Fibroblast of villous mesenchyme (primary cell): ENCODE measurements at regions not wholly inside any gene's neighbourhood (a gene's known extent, or its start where the extent isn't known, plus 50 kb on each side); places are given as distances from the start of the nearest gene placed in this dataset.
"Not testable (repeated sequence)": the region's sequence is repeated elsewhere in the genome, so short reads cannot be mapped to it uniquely, and the experiment has no call there.

Experiments used
- DNase-seq: peaks from one replicate; pipeline ENCODE4 v3.0.0-alpha.2; 2010; ENCODE audit warnings: low read depth
- H3K4me3 ChIP-seq: 2 replicates; pipeline ENCODE4 v1.5.1; 2011; ENCODE audit warnings: low read depth, mild to moderate bottlenecking, low read length
- CTCF ChIP-seq: IDR thresholded peaks from 2 replicates; pipeline ENCODE4 v1.5.1; 2012; ENCODE audit warnings: low read depth, mild to moderate bottlenecking, low read length; ENCODE audit not compliant: insufficient read depth

GRCh38 chr1:29798699-29799566 lies 562.6 kb downstream of the PTPRU start:
- no peak for TF ChIP-seq CTCF
- no peak overlapping the region for H3K4me3 ChIP-seq
- DNase-seq: no peak

DNA sequence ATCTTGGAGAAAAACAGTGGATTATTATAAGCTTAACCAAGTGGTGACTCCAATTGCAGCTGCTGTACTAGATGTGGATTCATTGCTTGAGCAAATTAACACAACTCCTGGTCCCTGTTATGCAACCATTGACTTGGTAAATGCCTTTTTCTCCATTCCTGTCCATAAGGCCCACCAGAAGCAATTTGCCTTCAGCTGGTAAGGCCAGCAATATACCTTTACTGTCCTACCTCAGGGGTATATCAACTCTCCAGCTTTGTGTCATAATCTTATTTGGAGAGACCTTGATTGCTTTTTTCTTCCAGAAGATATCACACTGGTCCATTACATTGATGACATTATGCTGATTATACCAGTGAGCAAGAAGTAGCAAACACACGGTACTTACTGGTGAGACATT lies 560.8 kb downstream of the PTPRU start:
- H3K4me3 ChIP-seq, DNase-seq: not testable (repeated sequence)

GRCh38 chr1:29795965-29796364 lies 559.6 kb downstream of the PTPRU start:
- not testable (repeated sequence) for DNase-seq, H3K4me3 ChIP-seq

- TF ChIP-seq CTCF: no peak
- DNase-seq: no peak
- no peak overlapping the region for H3K4me3 ChIP-seq
These were observed 557.5 kb downstream of the PTPRU start for GRCh38 chr1:29793653-29794348.

DNA sequence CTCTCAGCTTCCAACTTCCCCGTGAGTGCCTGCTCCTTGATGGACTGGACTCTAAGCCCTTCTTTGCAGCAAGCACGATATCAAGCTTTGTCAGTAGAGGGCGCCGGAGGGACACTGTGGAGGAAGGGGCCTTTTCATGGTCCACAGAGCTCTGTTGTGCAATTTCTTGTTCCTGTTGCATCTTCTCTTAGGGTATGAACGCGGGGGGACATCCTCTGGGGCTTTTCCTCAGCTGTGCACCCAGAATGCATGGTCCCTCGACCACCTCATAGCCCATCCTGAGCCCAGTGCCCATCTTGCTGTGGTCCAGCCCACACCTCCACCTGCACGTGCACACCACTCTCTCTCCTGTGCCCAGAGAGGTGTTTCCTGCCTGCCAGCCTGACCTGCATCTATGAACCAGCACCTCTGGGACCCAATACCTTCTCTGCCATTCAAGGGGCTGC lies 556.8 kb downstream of the PTPRU start:
- peak; percentile 82 for DNase-seq
- peak; percentile 92 for TF ChIP-seq CTCF

DNA sequence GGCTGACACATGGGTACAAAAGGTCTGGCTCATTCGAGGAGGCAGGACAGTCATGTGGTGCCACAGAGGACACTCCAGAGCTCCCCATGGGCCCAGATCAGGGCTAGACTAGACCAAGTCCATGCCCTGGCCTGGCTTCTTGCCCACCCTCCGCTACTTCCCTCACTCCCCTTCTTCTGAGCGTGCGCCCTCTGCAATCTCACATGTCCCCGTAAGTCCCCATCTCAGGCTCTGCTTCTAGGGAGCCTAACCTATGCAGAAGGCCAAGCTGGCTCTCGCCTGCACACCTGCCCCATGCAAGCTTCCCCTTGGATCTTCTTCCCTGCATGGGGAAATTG lies 553.6 kb downstream of the PTPRU start:
- TF ChIP-seq CTCF: no peak
- DNase-seq: no peak
- H3K4me3 ChIP-seq: no peak overlapping the region

More for the DNA sequence above, 556.8 kb downstream of the PTPRU start:
- H3K4me3 ChIP-seq: no peak overlapping the region

DNA sequence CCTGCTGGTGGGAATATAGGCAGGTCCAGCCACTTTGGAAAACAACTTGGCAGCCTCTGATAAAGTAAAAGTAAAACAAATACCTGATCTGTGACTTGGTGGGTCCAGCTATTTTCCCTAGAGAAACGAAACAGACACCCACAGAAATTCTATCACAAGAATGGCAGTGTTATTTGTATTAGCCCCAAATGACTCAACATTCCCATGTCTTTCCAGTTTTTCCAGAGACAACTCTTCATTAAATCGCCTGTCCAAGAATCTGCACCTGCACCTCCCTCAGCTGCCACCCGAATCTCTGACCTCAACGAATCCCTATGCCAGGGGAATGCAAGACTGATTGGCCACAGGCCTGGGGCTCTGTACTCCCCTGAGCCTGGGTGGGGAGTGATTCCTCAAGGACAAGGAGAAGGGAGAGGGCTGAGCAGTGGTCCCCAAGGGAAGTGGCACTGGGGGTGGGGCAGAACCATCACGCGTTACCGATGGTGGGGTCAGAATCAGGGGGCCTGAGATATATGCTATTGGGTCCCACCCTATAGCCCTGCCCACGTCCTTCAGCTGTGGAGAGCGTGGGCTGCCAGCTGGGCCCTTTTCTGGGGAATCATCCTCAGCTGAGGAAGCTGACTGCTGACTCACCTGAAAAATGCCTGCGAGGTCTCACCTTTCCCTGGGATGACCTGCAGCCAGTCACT lies 553.0 kb downstream of the PTPRU start:
- H3K4me3 ChIP-seq: no peak overlapping the region
- TF ChIP-seq CTCF: no peak
- no peak for DNase-seq
